Amniotic epithelial cell (primary cell): ENCODE measurements at regions not wholly inside any gene's neighbourhood (a gene's known extent, or its start where the extent isn't known, plus 50 kb on each side); places are given as distances from the start of the nearest gene placed in this dataset.

Experiments
- DNase-seq: peaks from one replicate; pipeline ENCODE4 v3.0.0-alpha.2; 2010; ENCODE audit warnings: low read depth

- DNase-seq: no peak
Measured at GRCh38 chr3:110811050-110811449, 260.6 kb upstream of the NECTIN3 start.

GRCh38 chr3:110813541-110813940 is 258.1 kb upstream of the NECTIN3 start:
- no peak for DNase-seq

GRCh38 chr3:110814170-110815007 is 257.2 kb upstream of the NECTIN3 start:
- DNase-seq: peak; percentile 96

- peak; percentile 88 for DNase-seq
Measured at GRCh38 chr3:110815008-110815583, 256.5 kb upstream of the NECTIN3 start.

- DNase-seq: no peak
Measured at GRCh38 chr3:110816008-110816407, 255.6 kb upstream of the NECTIN3 start.

GRCh38 chr3:110821586-110821985 is 250.0 kb upstream of the NECTIN3 start:
- peak; percentile 6 for DNase-seq

- DNase-seq: no peak
Measured at GRCh38 chr3:110822971-110823370, 248.6 kb upstream of the NECTIN3 start.

- DNase-seq: no peak
Measured at GRCh38 chr3:110846971-110847370, 224.6 kb upstream of the NECTIN3 start.

GRCh38 chr3:110849064-110849463 is 222.6 kb upstream of the NECTIN3 start:
- DNase-seq: no peak

- DNase-seq: no peak
Measured at GRCh38 chr3:110851736-110852135, 219.9 kb upstream of the NECTIN3 start.

- DNase-seq: no peak
Measured at GRCh38 chr3:110855207-110855606, 216.4 kb upstream of the NECTIN3 start.

- no peak for DNase-seq
Measured at GRCh38 chr3:110856916-110857315, 214.7 kb upstream of the NECTIN3 start.

- no peak for DNase-seq
Measured at GRCh38 chr3:110858549-110858948, 213.1 kb upstream of the NECTIN3 start.

GRCh38 chr3:110859336-110859735 is 212.3 kb upstream of the NECTIN3 start:
- DNase-seq: no peak

GRCh38 chr3:110859993-110860392 is 211.6 kb upstream of the NECTIN3 start:
- no peak for DNase-seq

- no peak for DNase-seq
Measured at GRCh38 chr3:110865934-110866333, 205.7 kb upstream of the NECTIN3 start.

GRCh38 chr3:110868106-110868505 is 203.5 kb upstream of the NECTIN3 start:
- no peak for DNase-seq

- DNase-seq: no peak
Measured at GRCh38 chr3:110869736-110870135, 201.9 kb upstream of the NECTIN3 start.

- DNase-seq: no peak
Measured at GRCh38 chr3:110871869-110872268, 199.7 kb upstream of the NECTIN3 start.

- DNase-seq: no peak
Measured at GRCh38 chr3:110878692-110879091, 192.9 kb upstream of the NECTIN3 start.

- peak; percentile 5 for DNase-seq
Measured at GRCh38 chr3:110881069-110881468, 190.5 kb upstream of the NECTIN3 start.

- DNase-seq: no peak
Measured at GRCh38 chr3:110886222-110886893, 185.3 kb upstream of the NECTIN3 start.

GRCh38 chr3:110887176-110887575 is 184.4 kb upstream of the NECTIN3 start:
- no peak for DNase-seq
